Ovary (tissue), 3 donors: ENCODE measurements at regions not wholly inside any gene's neighbourhood (a gene's known extent, or its start where the extent isn't known, plus 50 kb on each side); places are given as distances from the start of the nearest gene placed in this dataset.

Experiments used
- POLR2A ChIP-seq: fragments of 450-650 bp; IDR thresholded peaks from one replicate; pipeline ENCODE4 v1.6.1; 2017; ENCODE audit warnings: antibody characterized with exemption, mild to moderate bottlenecking, moderate library complexity
- TF ChIP-seq, protein P1 (sequence below), 3 donors: fragments of 450-650 bp in 2 of 3; fragments of 200-600 bp in 1 of 3; IDR thresholded peaks; one replicate each; pipeline versions ENCODE4 v1.5.1 to v1.8.0; 2016 to 2022; ENCODE audit warnings: antibody characterized with exemption in 3 of 3, mild to moderate bottlenecking in 1 of 3
- donor health status: DM: no; HTN: no; CAD: no.

DNA sequence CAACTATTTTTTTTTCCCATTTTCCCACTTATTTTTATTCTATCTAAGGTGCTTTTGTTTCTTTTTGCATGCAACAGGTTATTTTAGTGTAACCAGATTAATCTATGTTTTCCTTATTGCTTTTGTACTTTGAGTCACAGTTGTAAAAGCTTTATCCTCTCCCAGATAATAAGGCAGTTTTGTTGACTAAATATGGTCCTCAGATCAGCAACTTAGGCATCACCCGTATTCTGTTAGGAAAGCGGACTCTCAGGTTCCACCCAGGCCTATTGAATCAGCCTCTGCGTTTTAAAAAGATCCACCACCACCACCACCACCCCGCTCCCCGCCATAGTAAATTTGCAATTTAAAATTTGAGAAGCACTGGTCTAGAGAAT, 58.6 kb upstream of the USP9X start:
- TF ChIP-seq POLR2A = no peak
- TF ChIP-seq, protein P1, sequence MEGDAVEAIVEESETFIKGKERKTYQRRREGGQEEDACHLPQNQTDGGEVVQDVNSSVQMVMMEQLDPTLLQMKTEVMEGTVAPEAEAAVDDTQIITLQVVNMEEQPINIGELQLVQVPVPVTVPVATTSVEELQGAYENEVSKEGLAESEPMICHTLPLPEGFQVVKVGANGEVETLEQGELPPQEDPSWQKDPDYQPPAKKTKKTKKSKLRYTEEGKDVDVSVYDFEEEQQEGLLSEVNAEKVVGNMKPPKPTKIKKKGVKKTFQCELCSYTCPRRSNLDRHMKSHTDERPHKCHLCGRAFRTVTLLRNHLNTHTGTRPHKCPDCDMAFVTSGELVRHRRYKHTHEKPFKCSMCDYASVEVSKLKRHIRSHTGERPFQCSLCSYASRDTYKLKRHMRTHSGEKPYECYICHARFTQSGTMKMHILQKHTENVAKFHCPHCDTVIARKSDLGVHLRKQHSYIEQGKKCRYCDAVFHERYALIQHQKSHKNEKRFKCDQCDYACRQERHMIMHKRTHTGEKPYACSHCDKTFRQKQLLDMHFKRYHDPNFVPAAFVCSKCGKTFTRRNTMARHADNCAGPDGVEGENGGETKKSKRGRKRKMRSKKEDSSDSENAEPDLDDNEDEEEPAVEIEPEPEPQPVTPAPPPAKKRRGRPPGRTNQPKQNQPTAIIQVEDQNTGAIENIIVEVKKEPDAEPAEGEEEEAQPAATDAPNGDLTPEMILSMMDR (IDR thresholded peaks at IDR 0.05) = no peak
